ENCODE measurements at regions not wholly inside any gene's neighbourhood (a gene's known extent, or its start where the extent isn't known, plus 50 kb on each side); places are given as distances from the start of the nearest gene placed in this dataset.

DNA sequence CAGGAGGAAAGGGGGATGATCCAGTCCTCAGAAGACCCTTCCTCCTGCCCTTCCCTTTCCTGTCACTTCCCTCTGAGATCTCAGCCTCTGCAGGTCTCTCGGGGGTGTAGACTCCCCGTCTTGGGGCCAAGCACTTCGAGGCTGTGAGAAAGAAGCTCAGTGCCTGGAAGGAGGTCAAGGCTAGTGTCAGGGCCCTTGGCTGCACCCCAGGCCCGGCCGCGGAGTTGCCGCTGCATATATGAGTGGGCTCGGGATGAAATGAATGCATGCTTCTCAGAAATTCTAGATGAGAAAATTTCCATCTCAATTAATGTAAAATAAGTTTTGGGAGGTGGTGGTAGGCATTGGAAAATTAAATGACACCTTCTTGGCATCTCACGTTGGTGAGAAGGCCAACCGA is 1313.7 kb downstream of the BRD1 start:
- no peaks in the 10 kb centered on the region for H3K4me1 ChIP-seq (ENCODE audit: control insufficient read depth, insufficient read depth, low read length)
- no peaks in the 10 kb centered on the region for H3K36me3 ChIP-seq (ENCODE audit: control insufficient read depth in 2 of 2, insufficient read depth in 1 of 2, low read length in 2 of 2)
- H3K4me3 ChIP-seq (ENCODE audit: low read depth, low read length): no peak overlapping the region
- ChIA-PET POLR2A (no interaction called here), CTCF (no interaction called here)
- H3K9me3 ChIP-seq (ENCODE audit: control insufficient read depth, insufficient read depth, low read depth, low read length): no peaks in the 10 kb centered on the region
- H3K27ac ChIP-seq (ENCODE audit: extremely low read depth, low read depth, low read length): no peak overlapping the region
- no peak for TF ChIP-seq ZBTB10 (tag by site-specific recombination; IDR thresholded peaks at IDR 0.05)
- no peak for TF ChIP-seq ZNF324 (tag by site-specific recombination; IDR thresholded peaks at IDR 0.05)
- TF ChIP-seq ZNF843 (tag by site-specific recombination; IDR thresholded peaks at IDR 0.05): no peak
- TF ChIP-seq ZNF791 (tag by site-specific recombination; IDR thresholded peaks at IDR 0.05): no peak
- no peak for TF ChIP-seq HOXC10 (CRISPR knock-in tag; IDR thresholded peaks at IDR 0.05)
- no peak for TF ChIP-seq PRDM1 (tag by site-specific recombination; IDR thresholded peaks at IDR 0.05)
- no peak for TF ChIP-seq GLIS2 (tag by site-specific recombination; IDR thresholded peaks at IDR 0.05)
- no peak for TF ChIP-seq SALL2 (tag by site-specific recombination; IDR thresholded peaks at IDR 0.05; ENCODE audit: borderline replicate concordance)
- no peak for TF ChIP-seq ZNF114 (tag by site-specific recombination; IDR thresholded peaks at IDR 0.05)
- no peak for TF ChIP-seq ZNF518A (tag by site-specific recombination; conservative IDR thresholded peaks at IDR 0.05; ENCODE audit: low read depth)
- no peak for TF ChIP-seq ZNF132 (tag by site-specific recombination; IDR thresholded peaks at IDR 0.05; ENCODE audit: borderline replicate concordance)
- no peak for TF ChIP-seq TCF7L2 (IDR thresholded peaks at IDR 0.05; ENCODE audit: borderline replicate concordance, low read depth, low read length)
- no peak for TF ChIP-seq ZNF174 (tag by site-specific recombination; IDR thresholded peaks at IDR 0.05)

GRCh38 chr22:48513446-48513845 is 1314.2 kb downstream of the BRD1 start:
- H3K36me3 ChIP-seq (ENCODE audit: control insufficient read depth in 2 of 2, insufficient read depth in 1 of 2, low read length in 2 of 2): no peaks in the 10 kb centered on the region
- no peak for TF ChIP-seq ZNF121 (tag by site-specific recombination; IDR thresholded peaks at IDR 0.05)
- TF ChIP-seq ZNF433 (tag by site-specific recombination; IDR thresholded peaks at IDR 0.05; ENCODE audit: low read depth): no peak
- TF ChIP-seq MZF1 (tag by site-specific recombination; IDR thresholded peaks at IDR 0.05; ENCODE audit: borderline replicate concordance): no peak
- TF ChIP-seq TRIM28 (IDR thresholded peaks at IDR 0.05; ENCODE audit: borderline replicate concordance, low read length): no peak
- TF ChIP-seq ZFP69B (tag by site-specific recombination; IDR thresholded peaks at IDR 0.05): no peak
- TF ChIP-seq SETDB1 (IDR thresholded peaks at IDR 0.05; ENCODE audit: insufficient read length, low read length): no peak
- no peak for TF ChIP-seq SP7 (tag by site-specific recombination; IDR thresholded peaks at IDR 0.05)
- TF ChIP-seq ZNF830 (tag by site-specific recombination; IDR thresholded peaks at IDR 0.05; ENCODE audit: low read depth): no peak
- no peak for TF ChIP-seq ZBTB8A (tag by site-specific recombination; IDR thresholded peaks at IDR 0.05)
- H3K27ac ChIP-seq (ENCODE audit: extremely low read depth, low read depth, low read length): no peak overlapping the region
- H3K4me1 ChIP-seq (ENCODE audit: control insufficient read depth, insufficient read depth, low read length): no peaks in the 10 kb centered on the region
- no peaks in the 10 kb centered on the region for H3K9me3 ChIP-seq (ENCODE audit: control insufficient read depth, insufficient read depth, low read depth, low read length)
- H3K4me3 ChIP-seq (ENCODE audit: low read depth, low read length): no peak overlapping the region
- ChIA-PET POLR2A (no interaction called here), CTCF (no interaction called here)
